Keratinocyte (primary cell): ENCODE measurements at regions not wholly inside any gene's neighbourhood (a gene's known extent, or its start where the extent isn't known, plus 50 kb on each side); places are given as distances from the start of the nearest gene placed in this dataset.
A peak's percentile ranks its signal among the peaks of the same experiment; 100 is the strongest.
"Not testable (repeated sequence)": the region's sequence is repeated elsewhere in the genome, so short reads cannot be mapped to it uniquely, and the experiment has no call there.

Experiments used
- DNase-seq: peaks from one replicate; pipeline ENCODE4 v3.0.0-alpha.2; 2011; ENCODE audit warnings: low read depth, missing footprints, low spot score
- FAIRE-seq: peaks from 2 replicates; lab custom pipeline; 2011; peaks lifted over from hg19 to GRCh38; lab: Jason Lieb, UNC
- H2AFZ ChIP-seq: 2 replicates; pipeline ENCODE4 v1.6.0; 2012; ENCODE audit warnings: low read length, control low read depth, inconsistent platforms; ENCODE audit not compliant: control insufficient read depth
- H3K27ac ChIP-seq: 2 replicates; pipeline ENCODE4 v1.5.1; 2011; ENCODE audit warnings: low read length; ENCODE audit not compliant: control insufficient read depth, insufficient read depth
- H3K27me3 ChIP-seq: 3 replicates; pipeline ENCODE4 v1.6.0; 2011; ENCODE audit warnings: low read length; ENCODE audit not compliant: control insufficient read depth, insufficient read depth; ENCODE audit errors: extremely low read depth
- H3K36me3 ChIP-seq, 2 experiments: 2 replicates in 1 of 2; 3 replicates in 1 of 2; pipeline ENCODE4 v1.5.1; 2011; ENCODE audit warnings: low read length in 2 of 2, mild to moderate bottlenecking in 1 of 2; ENCODE audit not compliant: control insufficient read depth in 2 of 2, insufficient read depth in 2 of 2; ENCODE audit errors: extremely low read depth in 1 of 2
- H3K4me1 ChIP-seq: 3 replicates; pipeline ENCODE4 v1.5.1; 2011; ENCODE audit warnings: low read length; ENCODE audit not compliant: control insufficient read depth, insufficient read depth; ENCODE audit errors: extremely low read depth
- H3K4me2 ChIP-seq: 3 replicates; pipeline ENCODE4 v1.6.0; 2011; ENCODE audit warnings: low read depth, low read length; ENCODE audit not compliant: control insufficient read depth, insufficient read depth; ENCODE audit errors: extremely low read depth
- H3K4me3 ChIP-seq, 3 experiments: fragments of 200-600 bp in 1 of 3; sonication (generic) in 1 of 3; 2 replicates in 2 of 3; 3 replicates in 1 of 3; pipeline ENCODE4 v1.5.1; 2011 to 2016; ENCODE audit warnings: low read length in 3 of 3, mild to moderate bottlenecking in 3 of 3, control low read depth in 2 of 3, inconsistent platforms in 1 of 3, low read depth in 1 of 3, mixed read lengths in 1 of 3, mixed run types in 1 of 3, moderate library complexity in 1 of 3; ENCODE audit not compliant: control insufficient read depth in 2 of 3, insufficient read depth in 2 of 3; ENCODE audit errors: extremely low read depth in 1 of 3
- H3K79me2 ChIP-seq: 2 replicates; pipeline ENCODE4 v1.6.0; 2012; ENCODE audit warnings: low read length; ENCODE audit not compliant: control insufficient read depth, insufficient read depth
- H3K9ac ChIP-seq: 3 replicates; pipeline ENCODE4 v1.6.0; 2011; ENCODE audit warnings: low read length; ENCODE audit not compliant: control insufficient read depth, insufficient read depth; ENCODE audit errors: extremely low read depth
- H3K9me1 ChIP-seq: 3 replicates; pipeline ENCODE4 v1.6.0; 2011; ENCODE audit warnings: low read length; ENCODE audit not compliant: control insufficient read depth, insufficient read depth; ENCODE audit errors: extremely low read depth
- H3K9me3 ChIP-seq: 2 replicates; pipeline ENCODE4 v1.5.1; 2012; ENCODE audit warnings: low read depth, low read length; ENCODE audit not compliant: control insufficient read depth
- H4K20me1 ChIP-seq: 3 replicates; pipeline ENCODE4 v1.6.0; 2011; ENCODE audit warnings: low read length; ENCODE audit not compliant: control insufficient read depth, insufficient read depth; ENCODE audit errors: extremely low read depth
- dilution Hi-C: fragments of 300-500 bp; cut with MboI; formaldehyde crosslinking; loops from one replicate; pipeline ENCODE4 v1.7.0; 2020; ENCODE audit warnings: low sequenced_read_pairs; ENCODE audit not compliant: extremely low pct_ligation_motif_present

DNA sequence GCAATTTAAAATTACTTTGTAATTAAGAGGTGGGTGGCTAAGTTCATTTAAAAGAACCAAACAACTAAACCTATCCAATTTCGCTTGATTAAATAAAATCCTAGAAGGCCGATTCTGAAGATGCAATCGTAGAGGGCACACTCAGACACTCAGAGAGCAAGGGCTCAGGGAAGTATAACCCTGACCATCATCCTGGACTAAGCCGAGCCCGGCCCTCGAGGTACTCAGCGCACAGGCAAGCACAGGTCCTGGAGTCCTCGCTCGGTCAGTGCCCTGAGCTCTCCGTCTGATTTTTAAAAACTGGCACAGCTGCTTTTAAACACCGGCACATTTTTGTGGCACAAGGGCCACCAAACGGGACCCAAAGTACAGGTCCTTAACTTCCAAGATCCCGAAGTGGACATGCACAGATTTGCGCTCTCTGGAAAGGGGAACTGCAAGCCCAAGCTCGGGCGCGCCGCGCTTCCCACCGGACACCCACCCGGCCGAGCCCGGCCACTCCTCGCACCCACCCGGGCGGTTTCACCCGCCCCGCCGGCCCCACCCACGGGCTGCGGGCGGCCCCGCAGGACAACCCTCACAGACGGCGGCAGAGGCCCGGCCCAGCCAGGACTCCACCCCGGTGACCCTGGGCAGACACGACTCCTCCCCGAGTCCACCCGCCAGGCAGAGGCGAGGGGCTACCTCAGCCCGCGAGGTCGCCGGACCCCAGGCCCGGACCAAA, 81.0 kb upstream of the TNK2 start:
- H3K27me3 ChIP-seq, H4K20me1 ChIP-seq, FAIRE-seq, H2AFZ ChIP-seq, H3K4me2 ChIP-seq, H3K27ac ChIP-seq, H3K9me3 ChIP-seq, H3K9me1 ChIP-seq, H3K36me3 ChIP-seq, DNase-seq, H3K4me1 ChIP-seq, dilution Hi-C loops: not testable (repeated sequence)
- H3K9ac ChIP-seq = peak overlapping the region; percentile 74
- H3K4me3 ChIP-seq = peak overlapping the region; percentile 45 to 68 (median 46)
- peaks cover 14% of the 10 kb centered on the region for H3K79me2 ChIP-seq

DNA sequence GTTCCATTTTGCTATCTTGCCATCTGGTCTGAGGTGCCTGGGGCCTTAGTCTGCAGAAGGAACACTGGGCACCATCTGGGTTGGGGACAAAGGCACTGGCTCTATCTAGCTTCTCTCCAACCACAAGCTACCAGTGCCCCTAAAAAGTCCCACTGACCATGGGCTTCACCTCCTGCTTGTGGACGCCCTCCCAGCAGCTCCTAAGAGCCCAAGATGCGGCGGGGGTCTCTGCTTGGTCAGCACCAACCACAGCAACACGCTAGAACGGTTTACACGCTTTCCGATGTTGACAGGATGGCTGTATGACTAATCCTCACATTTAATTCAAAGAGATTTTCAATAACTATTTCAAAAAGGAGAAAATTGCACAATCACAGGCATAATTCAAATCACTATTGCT, 80.4 kb upstream of the TNK2 start:
- H3K36me3 ChIP-seq, H3K9me1 ChIP-seq, H3K9me3 ChIP-seq, H3K27me3 ChIP-seq, FAIRE-seq, DNase-seq, dilution Hi-C loops, H3K4me1 ChIP-seq, H2AFZ ChIP-seq, H3K27ac ChIP-seq, H3K9ac ChIP-seq, H4K20me1 ChIP-seq: not testable (repeated sequence)
- H3K79me2 ChIP-seq = peaks cover 14% of the 10 kb centered on the region
- H3K4me3 ChIP-seq = peak overlapping the region in 1 of 3 experiments; percentile 34
- H3K4me2 ChIP-seq = peak overlapping the region; percentile 56

DNA sequence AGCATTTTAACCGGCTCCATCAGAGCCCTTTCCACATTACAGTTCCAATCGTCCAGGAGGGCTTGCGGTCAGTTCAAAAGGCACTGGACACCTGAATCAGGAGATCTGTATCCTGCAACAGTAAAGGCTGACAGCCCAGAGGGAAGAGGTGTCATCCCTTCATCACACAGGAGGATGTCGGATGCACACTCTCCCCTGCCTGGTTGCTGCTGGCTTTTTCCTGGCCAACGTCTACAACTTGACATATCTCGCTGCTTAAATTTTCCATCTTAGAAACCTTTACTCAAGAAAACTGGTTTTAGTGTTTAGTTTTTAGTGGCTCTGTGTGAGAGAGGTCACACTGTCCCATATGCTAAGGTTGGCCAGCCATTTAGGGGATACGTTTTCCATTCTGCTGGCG, 78.7 kb upstream of the TNK2 start:
- H3K9me3 ChIP-seq, H3K9ac ChIP-seq, H3K27ac ChIP-seq, FAIRE-seq, H3K4me1 ChIP-seq, H3K9me1 ChIP-seq, H3K36me3 ChIP-seq, dilution Hi-C loops, H4K20me1 ChIP-seq, H3K4me3 ChIP-seq, H2AFZ ChIP-seq, H3K4me2 ChIP-seq, DNase-seq, H3K27me3 ChIP-seq: not testable (repeated sequence)
- peaks cover 14% of the 10 kb centered on the region for H3K79me2 ChIP-seq

DNA sequence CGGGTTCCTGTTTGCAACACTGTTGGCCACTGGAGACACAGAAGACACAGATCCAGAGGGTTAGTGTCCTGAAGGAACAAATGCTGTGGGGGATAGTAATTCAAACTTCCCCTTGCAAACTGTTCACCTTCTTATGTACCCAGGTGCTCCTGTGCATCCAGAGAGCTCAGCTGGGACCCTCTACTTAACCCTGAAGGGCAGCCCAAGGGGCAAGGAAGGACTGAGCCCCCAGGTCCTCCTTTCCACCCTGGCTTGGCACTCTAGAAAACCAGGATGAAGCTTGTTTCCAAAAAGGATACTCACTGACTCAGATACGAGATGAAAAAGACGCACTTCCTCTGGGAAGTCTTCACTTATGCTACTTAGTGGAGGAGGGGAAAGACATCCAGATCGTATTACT, 78.2 kb upstream of the TNK2 start:
- H3K4me2 ChIP-seq, H3K9ac ChIP-seq, H2AFZ ChIP-seq, H3K27ac ChIP-seq, FAIRE-seq, dilution Hi-C loops, H3K36me3 ChIP-seq, DNase-seq, H4K20me1 ChIP-seq, H3K27me3 ChIP-seq, H3K9me1 ChIP-seq, H3K4me1 ChIP-seq, H3K4me3 ChIP-seq, H3K9me3 ChIP-seq: not testable (repeated sequence)
- peaks cover 14% of the 10 kb centered on the region for H3K79me2 ChIP-seq

DNA sequence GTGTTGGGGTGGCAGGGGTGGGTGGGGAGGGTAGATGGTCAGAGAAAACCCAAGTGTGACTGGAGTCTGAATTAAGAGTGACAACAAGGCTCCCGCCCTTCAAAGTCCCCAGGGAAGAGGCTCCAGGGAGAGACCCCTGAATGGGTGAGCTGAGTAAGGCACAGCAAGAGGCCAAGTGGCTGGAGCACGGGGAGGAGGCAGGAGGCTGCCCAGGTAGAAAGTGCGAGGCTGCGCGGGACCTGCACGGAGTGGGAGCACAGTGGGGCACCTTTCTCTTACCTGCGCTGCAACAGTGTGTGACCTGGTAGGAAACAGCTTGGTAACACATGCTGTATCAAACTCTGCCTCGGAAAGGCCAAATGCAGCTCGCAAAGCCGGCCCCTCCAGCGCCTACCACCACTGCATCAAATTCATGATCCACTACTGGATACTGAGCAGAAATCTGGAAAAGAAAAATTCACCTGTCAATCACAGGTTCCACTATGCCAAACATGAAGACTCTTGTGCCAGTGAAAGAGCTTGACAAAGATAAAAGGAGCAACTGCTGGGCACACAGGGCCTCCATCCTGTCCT, 77.1 kb upstream of the TNK2 start:
- dilution Hi-C loops, H3K4me1 ChIP-seq, FAIRE-seq, H4K20me1 ChIP-seq, H3K4me3 ChIP-seq, H2AFZ ChIP-seq, H3K9me3 ChIP-seq, H3K27ac ChIP-seq, H3K4me2 ChIP-seq, H3K27me3 ChIP-seq, H3K9me1 ChIP-seq, H3K9ac ChIP-seq, H3K36me3 ChIP-seq, DNase-seq: not testable (repeated sequence)
- H3K79me2 ChIP-seq = peaks cover 14% of the 10 kb centered on the region
